ENCODE measurements at regions not wholly inside any gene's neighbourhood (a gene's known extent, or its start where the extent isn't known, plus 50 kb on each side); places are given as distances from the start of the nearest gene placed in this dataset.

DNA sequence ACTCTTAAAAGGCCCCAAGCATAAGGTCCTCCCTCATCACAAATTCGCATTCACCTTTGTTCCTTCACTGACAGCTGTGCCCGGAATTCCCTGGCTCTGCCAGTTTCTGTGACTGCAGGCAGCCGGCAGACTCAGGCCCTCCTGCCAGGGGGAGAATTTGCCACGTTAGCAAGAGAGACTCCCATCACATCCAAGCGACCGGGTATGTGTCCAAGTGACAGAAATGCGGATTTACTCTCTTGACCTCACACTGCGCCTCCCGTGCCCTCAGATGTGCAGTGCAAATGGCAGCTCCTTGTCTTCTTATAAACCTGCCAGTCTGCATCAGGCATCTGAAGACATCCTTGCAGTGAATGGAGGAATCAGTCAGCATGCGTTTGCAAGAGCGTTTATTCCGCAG is 187.1 kb upstream of the WWC1 start:
- no peak overlapping the region for H3K4me3 ChIP-seq (ENCODE audit: low read depth, low read length)
- no peak for DNase-seq (ENCODE audit: low read depth)
- TF ChIP-seq, protein P1, sequence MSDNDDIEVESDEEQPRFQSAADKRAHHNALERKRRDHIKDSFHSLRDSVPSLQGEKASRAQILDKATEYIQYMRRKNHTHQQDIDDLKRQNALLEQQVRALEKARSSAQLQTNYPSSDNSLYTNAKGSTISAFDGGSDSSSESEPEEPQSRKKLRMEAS (IDR thresholded peaks at IDR 0.05; ENCODE audit: low read depth, low read length), result no peak

DNA sequence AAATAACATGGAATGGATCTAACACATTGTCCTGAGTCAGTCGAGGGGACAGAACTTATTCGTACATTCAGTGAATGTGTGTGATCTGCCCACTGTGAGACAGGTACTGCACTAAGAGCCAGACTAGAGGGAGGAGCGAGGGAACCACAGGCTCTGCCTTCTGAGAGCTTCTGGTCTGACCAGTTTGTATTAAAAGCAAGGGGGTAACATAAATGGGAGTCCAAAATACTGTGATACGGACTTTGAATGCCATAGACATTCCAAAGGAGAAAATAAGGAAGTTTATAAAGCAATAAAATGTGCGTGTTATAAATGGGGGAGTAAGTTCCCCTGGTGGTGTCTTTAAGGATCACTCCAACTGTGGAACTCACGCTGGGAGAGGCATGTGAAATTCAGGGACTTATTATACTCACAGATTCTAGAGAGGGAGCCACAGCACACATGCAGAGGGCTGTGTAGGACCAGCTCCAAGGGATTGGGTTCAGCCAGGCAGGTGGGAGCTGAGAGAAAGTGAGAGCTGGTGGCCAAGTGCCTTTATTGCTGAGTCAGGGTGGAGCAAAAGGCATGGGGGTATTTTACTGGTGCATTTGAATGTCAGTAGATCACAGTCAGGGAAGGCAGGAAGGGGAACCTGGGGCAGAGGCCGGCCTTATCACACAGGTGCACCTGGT is 186.5 kb upstream of the WWC1 start:
- DNase-seq (ENCODE audit: low read depth), result no peak
- no peak overlapping the region for H3K4me3 ChIP-seq (ENCODE audit: low read depth, low read length)
- TF ChIP-seq POLR2A (IDR thresholded peaks at IDR 0.05; ENCODE audit: extremely low read depth, insufficient read length), result no peak
- TF ChIP-seq, protein P2, sequence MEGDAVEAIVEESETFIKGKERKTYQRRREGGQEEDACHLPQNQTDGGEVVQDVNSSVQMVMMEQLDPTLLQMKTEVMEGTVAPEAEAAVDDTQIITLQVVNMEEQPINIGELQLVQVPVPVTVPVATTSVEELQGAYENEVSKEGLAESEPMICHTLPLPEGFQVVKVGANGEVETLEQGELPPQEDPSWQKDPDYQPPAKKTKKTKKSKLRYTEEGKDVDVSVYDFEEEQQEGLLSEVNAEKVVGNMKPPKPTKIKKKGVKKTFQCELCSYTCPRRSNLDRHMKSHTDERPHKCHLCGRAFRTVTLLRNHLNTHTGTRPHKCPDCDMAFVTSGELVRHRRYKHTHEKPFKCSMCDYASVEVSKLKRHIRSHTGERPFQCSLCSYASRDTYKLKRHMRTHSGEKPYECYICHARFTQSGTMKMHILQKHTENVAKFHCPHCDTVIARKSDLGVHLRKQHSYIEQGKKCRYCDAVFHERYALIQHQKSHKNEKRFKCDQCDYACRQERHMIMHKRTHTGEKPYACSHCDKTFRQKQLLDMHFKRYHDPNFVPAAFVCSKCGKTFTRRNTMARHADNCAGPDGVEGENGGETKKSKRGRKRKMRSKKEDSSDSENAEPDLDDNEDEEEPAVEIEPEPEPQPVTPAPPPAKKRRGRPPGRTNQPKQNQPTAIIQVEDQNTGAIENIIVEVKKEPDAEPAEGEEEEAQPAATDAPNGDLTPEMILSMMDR (IDR thresholded peaks at IDR 0.05; ENCODE audit: low read depth, low read length), result no peak
- no peak for TF ChIP-seq MYC (IDR thresholded peaks at IDR 0.05; ENCODE audit: low read depth, low read length)
- TF ChIP-seq, protein P1 (IDR thresholded peaks at IDR 0.05; ENCODE audit: low read depth, low read length), result no peak

DNA sequence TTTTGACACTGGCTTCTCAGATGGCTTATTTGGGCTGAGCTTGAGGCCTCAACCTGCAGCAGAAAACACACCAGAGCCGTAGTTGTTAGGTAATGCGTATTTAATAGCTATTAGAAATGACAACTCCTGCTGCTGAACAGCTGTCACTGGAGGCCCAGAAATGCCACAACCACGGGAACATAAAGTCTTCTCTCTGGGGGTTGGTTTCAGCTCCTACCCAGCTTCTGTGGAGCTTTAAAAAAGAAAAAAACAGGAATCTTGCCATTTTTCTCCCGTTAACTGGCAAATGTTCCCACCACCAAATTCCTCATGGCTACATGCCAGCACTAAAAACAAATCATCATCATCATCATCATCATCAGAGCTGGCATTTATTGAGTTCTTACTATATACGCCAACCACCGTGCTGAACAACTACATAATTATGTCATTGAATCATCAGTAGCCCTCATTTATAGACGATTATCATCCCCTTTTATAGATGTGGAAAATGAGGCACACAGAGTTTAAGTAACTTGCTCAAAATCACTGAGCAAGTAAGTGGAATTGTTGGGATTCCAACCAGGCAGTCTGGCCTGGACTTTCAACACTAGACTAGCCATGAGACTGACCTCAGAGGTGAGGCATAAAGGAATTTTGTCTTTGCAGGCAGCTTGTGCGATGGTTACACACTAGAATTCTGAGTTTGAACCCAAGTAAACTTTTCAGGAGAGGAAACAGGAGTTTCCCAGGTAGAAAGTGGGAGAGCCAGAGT is 185.3 kb upstream of the WWC1 start:
- no peak overlapping the region for H3K4me3 ChIP-seq (ENCODE audit: low read depth, low read length)
- TF ChIP-seq, protein P2 (IDR thresholded peaks at IDR 0.05; ENCODE audit: low read depth, low read length), result no peak
- TF ChIP-seq MYC (IDR thresholded peaks at IDR 0.05; ENCODE audit: low read depth, low read length), result no peak
- TF ChIP-seq, protein P1 (IDR thresholded peaks at IDR 0.05; ENCODE audit: low read depth, low read length), result no peak
- TF ChIP-seq POLR2A (IDR thresholded peaks at IDR 0.05; ENCODE audit: extremely low read depth, insufficient read length), result no peak
- DNase-seq (ENCODE audit: low read depth), result no peak

DNA sequence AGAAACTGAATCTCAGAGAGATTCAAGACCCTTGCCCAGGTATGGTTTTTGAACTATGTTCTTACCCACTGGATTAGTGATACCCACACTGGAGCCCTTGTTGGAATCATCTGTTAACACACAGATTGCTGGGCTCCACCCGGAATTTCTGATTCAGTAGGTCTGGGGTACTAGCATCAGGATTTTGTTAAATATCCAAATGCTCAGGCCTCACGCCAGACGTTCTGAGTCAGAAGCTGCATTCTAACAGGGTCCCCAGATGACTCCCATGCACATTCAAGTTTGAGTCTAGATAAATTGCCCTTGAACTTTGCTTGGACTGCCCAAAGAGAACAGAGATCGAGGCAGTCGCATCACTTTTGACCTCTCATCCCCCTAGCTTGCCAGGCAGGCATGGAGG is 182.0 kb upstream of the WWC1 start:
- H3K4me3 ChIP-seq (ENCODE audit: low read depth, low read length), result no peak overlapping the region
- TF ChIP-seq, protein P1 (IDR thresholded peaks at IDR 0.05; ENCODE audit: low read depth, low read length), result no peak
- TF ChIP-seq POLR2A (IDR thresholded peaks at IDR 0.05; ENCODE audit: extremely low read depth, insufficient read length), result no peak
- TF ChIP-seq, protein P2 (IDR thresholded peaks at IDR 0.05; ENCODE audit: low read depth, low read length), result no peak
- no peak for TF ChIP-seq MYC (IDR thresholded peaks at IDR 0.05; ENCODE audit: low read depth, low read length)
- DNase-seq (ENCODE audit: low read depth), result no peak

DNA sequence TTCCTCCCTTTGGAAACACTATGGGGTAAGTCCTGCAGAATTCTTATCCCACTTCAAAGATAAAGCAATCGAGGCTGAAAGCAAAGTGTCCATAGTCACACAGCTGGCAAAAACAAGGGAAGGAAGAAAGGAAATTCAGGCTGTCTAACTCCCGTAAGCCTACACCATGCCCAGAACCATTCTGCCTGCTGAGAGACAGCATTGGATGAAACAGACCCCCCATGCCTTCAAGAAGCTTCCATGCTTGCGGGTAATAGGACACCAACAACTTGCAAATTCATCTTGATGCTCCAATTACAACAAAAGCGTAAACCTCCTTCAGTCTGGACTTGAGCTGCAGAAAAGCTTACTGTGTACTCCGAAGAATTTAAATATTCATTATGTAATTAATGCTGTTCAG is 181.1 kb upstream of the WWC1 start:
- no peak for DNase-seq (ENCODE audit: low read depth)
- TF ChIP-seq MYC (IDR thresholded peaks at IDR 0.05; ENCODE audit: low read depth, low read length), result no peak
- TF ChIP-seq, protein P1 (IDR thresholded peaks at IDR 0.05; ENCODE audit: low read depth, low read length), result no peak
- TF ChIP-seq, protein P2 (IDR thresholded peaks at IDR 0.05; ENCODE audit: low read depth, low read length), result no peak
- no peak for TF ChIP-seq POLR2A (IDR thresholded peaks at IDR 0.05; ENCODE audit: extremely low read depth, insufficient read length)
- no peak overlapping the region for H3K4me3 ChIP-seq (ENCODE audit: low read depth, low read length)

Data from NB4 (cell line).